ENCODE measurements at regions not wholly inside any gene's neighbourhood (a gene's known extent, or its start where the extent isn't known, plus 50 kb on each side); places are given as distances from the start of the nearest gene placed in this dataset.
"Not testable (repeated sequence)": the region's sequence is repeated elsewhere in the genome, so short reads cannot be mapped to it uniquely, and the experiment has no call there.

- not testable (repeated sequence) for TF ChIP-seq POLR2AphosphoS5, POLR2A (IDR thresholded peaks at IDR 0.05)
- TF ChIP-seq, protein P1, sequence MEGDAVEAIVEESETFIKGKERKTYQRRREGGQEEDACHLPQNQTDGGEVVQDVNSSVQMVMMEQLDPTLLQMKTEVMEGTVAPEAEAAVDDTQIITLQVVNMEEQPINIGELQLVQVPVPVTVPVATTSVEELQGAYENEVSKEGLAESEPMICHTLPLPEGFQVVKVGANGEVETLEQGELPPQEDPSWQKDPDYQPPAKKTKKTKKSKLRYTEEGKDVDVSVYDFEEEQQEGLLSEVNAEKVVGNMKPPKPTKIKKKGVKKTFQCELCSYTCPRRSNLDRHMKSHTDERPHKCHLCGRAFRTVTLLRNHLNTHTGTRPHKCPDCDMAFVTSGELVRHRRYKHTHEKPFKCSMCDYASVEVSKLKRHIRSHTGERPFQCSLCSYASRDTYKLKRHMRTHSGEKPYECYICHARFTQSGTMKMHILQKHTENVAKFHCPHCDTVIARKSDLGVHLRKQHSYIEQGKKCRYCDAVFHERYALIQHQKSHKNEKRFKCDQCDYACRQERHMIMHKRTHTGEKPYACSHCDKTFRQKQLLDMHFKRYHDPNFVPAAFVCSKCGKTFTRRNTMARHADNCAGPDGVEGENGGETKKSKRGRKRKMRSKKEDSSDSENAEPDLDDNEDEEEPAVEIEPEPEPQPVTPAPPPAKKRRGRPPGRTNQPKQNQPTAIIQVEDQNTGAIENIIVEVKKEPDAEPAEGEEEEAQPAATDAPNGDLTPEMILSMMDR (IDR thresholded peaks at IDR 0.05), result not testable (repeated sequence)
Observed at GRCh38 chr11:49283911-49284310, 75.5 kb upstream of the FOLH1 start.

Measured in prostate gland (tissue), 2 donors.